Mesenchymal stem cell (in vitro differentiated cells and primary cell): ENCODE measurements at regions not wholly inside any gene's neighbourhood (a gene's known extent, or its start where the extent isn't known, plus 50 kb on each side); places are given as distances from the start of the nearest gene placed in this dataset.

Source experiments
- DNase-seq: peaks from one replicate; pipeline ENCODE4 v3.0.0-alpha.2; 2013
- H2AFZ ChIP-seq: one replicate; pipeline ENCODE4 v1.6.1; 2013; ENCODE audit warnings: low read depth, mild to moderate bottlenecking, control low read depth, inconsistent platforms, low read length, moderate library complexity
- H2AK5ac ChIP-seq: 2 replicates; pipeline ENCODE4 v1.6.1; 2013; ENCODE audit warnings: low read length, moderate library complexity, mild to moderate bottlenecking, inconsistent platforms; ENCODE audit not compliant: severe bottlenecking
- H2BK120ac ChIP-seq: one replicate; pipeline ENCODE4 v1.6.1; 2013; ENCODE audit warnings: low read depth, mild to moderate bottlenecking, inconsistent platforms, low read length, moderate library complexity
- H2BK12ac ChIP-seq, 2 experiments: one replicate each; pipeline ENCODE4 v1.6.1; 2013; ENCODE audit warnings: inconsistent platforms in 2 of 2, low read length in 2 of 2, mild to moderate bottlenecking in 2 of 2, moderate library complexity in 2 of 2, control low read depth in 1 of 2
- H2BK15ac ChIP-seq: one replicate; pipeline ENCODE4 v1.6.1; 2013; ENCODE audit warnings: mild to moderate bottlenecking, low read depth, inconsistent platforms; ENCODE audit not compliant: poor library complexity, severe bottlenecking
- H2BK5ac ChIP-seq: 2 replicates; pipeline ENCODE4 v1.6.1; 2013; ENCODE audit warnings: low read depth, mild to moderate bottlenecking, low read length, control low read depth, inconsistent platforms; ENCODE audit not compliant: poor library complexity, severe bottlenecking
- H3K14ac ChIP-seq, 2 experiments: one replicate each; pipeline ENCODE4 v1.6.1; 2013; ENCODE audit warnings: inconsistent platforms in 2 of 2, low read length in 2 of 2, control low read depth in 1 of 2, mild to moderate bottlenecking in 1 of 2, moderate library complexity in 1 of 2
- H3K18ac ChIP-seq, 2 experiments: one replicate each; pipeline ENCODE4 v1.6.1; 2013; ENCODE audit warnings: inconsistent platforms in 2 of 2, low read length in 2 of 2, control low read depth in 1 of 2, low read depth in 1 of 2, mild to moderate bottlenecking in 1 of 2
- H3K23ac ChIP-seq, 2 experiments: one replicate each; pipeline ENCODE4 v1.6.1; 2013; ENCODE audit warnings: inconsistent platforms in 2 of 2, low read length in 2 of 2, mild to moderate bottlenecking in 2 of 2, moderate library complexity in 2 of 2, control low read depth in 1 of 2
- H3K27ac ChIP-seq: 2 replicates; pipeline ENCODE4 v1.5.1; 2013; ENCODE audit warnings: mild to moderate bottlenecking, moderate library complexity, low read length, control low read depth, inconsistent platforms; ENCODE audit not compliant: poor library complexity, severe bottlenecking
- H3K27me3 ChIP-seq, 2 experiments: 2 replicates each; pipeline versions ENCODE4 v1.6.1 to v1.7.0; 2013; ENCODE audit warnings: low read length in 2 of 2, mild to moderate bottlenecking in 2 of 2, moderate library complexity in 2 of 2, control low read depth in 1 of 2, inconsistent platforms in 1 of 2; ENCODE audit not compliant: control insufficient read depth in 1 of 2, insufficient read depth in 1 of 2
- H3K36me3 ChIP-seq, 2 experiments: 2 replicates each; pipeline versions ENCODE4 v1.6.1 to v1.7.0; 2013; ENCODE audit warnings: low read length in 2 of 2, control low read depth in 1 of 2, inconsistent platforms in 1 of 2, low read depth in 1 of 2, mild to moderate bottlenecking in 1 of 2; ENCODE audit not compliant: insufficient read depth in 2 of 2, control insufficient read depth in 1 of 2
- H3K4ac ChIP-seq, 2 experiments: one replicate each; pipeline ENCODE4 v1.6.1; 2013; ENCODE audit warnings: inconsistent platforms in 2 of 2, low read length in 2 of 2, mild to moderate bottlenecking in 2 of 2, moderate library complexity in 2 of 2, control low read depth in 1 of 2, low read depth in 1 of 2
- H3K4me1 ChIP-seq: 2 replicates; pipeline ENCODE4 v1.6.1; 2013; ENCODE audit warnings: low read depth, low read length, control low read depth; ENCODE audit not compliant: control insufficient read depth, insufficient read depth
- H3K4me2 ChIP-seq: 2 replicates; pipeline ENCODE4 v1.6.1; 2013; ENCODE audit warnings: low read length, mild to moderate bottlenecking, inconsistent platforms; ENCODE audit not compliant: poor library complexity, severe bottlenecking
- H3K4me3 ChIP-seq, 2 experiments: 2 replicates each; pipeline versions ENCODE4 v1.5.1 to v1.7.0; 2013; ENCODE audit warnings: low read length in 2 of 2, mild to moderate bottlenecking in 2 of 2, control low read depth in 1 of 2, low read depth in 1 of 2; ENCODE audit not compliant: insufficient read depth in 1 of 2
- H3K79me1 ChIP-seq: replicated peaks from 2 replicates; pipeline ENCODE4 v1.6.1; 2013; ENCODE audit warnings: mild to moderate bottlenecking, control low read depth, low read length, inconsistent platforms; ENCODE audit not compliant: poor library complexity, severe bottlenecking
- H3K9ac ChIP-seq: 2 replicates; pipeline ENCODE4 v1.7.0; 2013; ENCODE audit warnings: mild to moderate bottlenecking, low read length, moderate library complexity
- H3K9me3 ChIP-seq: 2 replicates; pipeline ENCODE4 v1.7.0; 2013; ENCODE audit warnings: mild to moderate bottlenecking, low read length; ENCODE audit not compliant: control insufficient read depth
- H4K8ac ChIP-seq: one replicate; pipeline ENCODE4 v1.6.1; 2013; ENCODE audit warnings: inconsistent platforms, mild to moderate bottlenecking, low read length, moderate library complexity
- H4K91ac ChIP-seq: one replicate; pipeline ENCODE4 v1.6.1; 2013; ENCODE audit warnings: mild to moderate bottlenecking, low read length, inconsistent platforms
- WGBS: methylation state at CpG from one replicate; pipeline ENCODE4 v1.1.7; 2013; ENCODE audit warnings: mixed read lengths; 5-methylcytosine and 5-hydroxymethylcytosine counted together

DNA sequence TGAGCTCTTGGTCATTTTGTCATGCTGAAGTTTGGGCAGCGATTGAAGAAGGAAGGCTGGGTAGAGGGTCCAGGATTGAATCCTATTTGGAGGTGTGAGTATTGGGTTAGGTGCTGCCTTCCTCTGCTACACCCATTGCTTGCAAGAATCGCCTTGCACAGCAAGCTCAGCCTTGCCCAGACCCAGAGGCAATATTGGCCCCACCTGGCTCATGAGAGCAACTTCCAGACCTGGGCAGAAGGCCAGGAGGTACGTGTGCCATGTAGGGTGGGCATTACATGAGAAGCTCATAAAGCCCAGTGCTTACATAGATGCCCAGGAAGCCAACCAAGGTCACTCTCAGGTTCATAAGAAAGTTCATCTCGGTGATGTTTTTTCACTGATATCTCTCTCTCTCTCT lies 718.0 kb downstream of the EFNB2 start:
- H4K8ac ChIP-seq: no peak overlapping the region
- no peak overlapping the region for H3K14ac ChIP-seq
- H3K4ac ChIP-seq: no peak overlapping the region
- 76% methylated on average over 3 of the region's 4 CpGs for WGBS
- no peaks in the 10 kb centered on the region for H3K27me3 ChIP-seq
- no peak overlapping the region for H3K4me3 ChIP-seq
- H2BK120ac ChIP-seq: no peak overlapping the region
- H3K4me1 ChIP-seq: peaks cover 4% of the 10 kb centered on the region
- no peak overlapping the region for H3K27ac ChIP-seq
- H3K79me1 ChIP-seq: no peaks in the 10 kb centered on the region
- no peak overlapping the region for H3K23ac ChIP-seq
- H2BK12ac ChIP-seq: no peak overlapping the region
- H2AK5ac ChIP-seq: peak overlapping the region; percentile 91
- no peak overlapping the region for H4K91ac ChIP-seq
- no peak overlapping the region for H3K9ac ChIP-seq
- H3K18ac ChIP-seq: no peak overlapping the region
- H2BK15ac ChIP-seq: no peak overlapping the region
- DNase-seq: no peak
- H2BK5ac ChIP-seq: no peak overlapping the region
- no peaks in the 10 kb centered on the region for H3K36me3 ChIP-seq
- no peak overlapping the region for H2AFZ ChIP-seq
- no peak overlapping the region for H3K4me2 ChIP-seq
- no peaks in the 10 kb centered on the region for H3K9me3 ChIP-seq

- Histone ChIP-seq H3K4me2 (no peak overlapping the region), H3K14ac (no peak overlapping the region), H3K4me1 (peaks cover 4% of the 10 kb centered on the region), H2BK120ac (no peak overlapping the region), H4K8ac (no peak overlapping the region), H3K79me1 (no peaks in the 10 kb centered on the region), H3K27me3 (no peaks in the 10 kb centered on the region), H3K9ac (no peak overlapping the region), H3K23ac (no peak overlapping the region), H3K4me3 (no peak overlapping the region), H3K36me3 (no peaks in the 10 kb centered on the region), H2AK5ac (no peak overlapping the region), H4K91ac (no peak overlapping the region), H3K27ac (peak overlapping the region; percentile 24), H3K9me3 (no peaks in the 10 kb centered on the region), H2BK5ac (no peak overlapping the region), H3K4ac (no peak overlapping the region), H2AFZ (no peak overlapping the region), H2BK12ac (no peak overlapping the region), H3K18ac (no peak overlapping the region), H2BK15ac (no peak overlapping the region)
- 58% methylated on average over 4 of the region's 4 CpGs for WGBS
- DNase-seq: no peak
These were observed 718.5 kb downstream of the EFNB2 start for GRCh38 chr13:105816994-105817393.

DNA sequence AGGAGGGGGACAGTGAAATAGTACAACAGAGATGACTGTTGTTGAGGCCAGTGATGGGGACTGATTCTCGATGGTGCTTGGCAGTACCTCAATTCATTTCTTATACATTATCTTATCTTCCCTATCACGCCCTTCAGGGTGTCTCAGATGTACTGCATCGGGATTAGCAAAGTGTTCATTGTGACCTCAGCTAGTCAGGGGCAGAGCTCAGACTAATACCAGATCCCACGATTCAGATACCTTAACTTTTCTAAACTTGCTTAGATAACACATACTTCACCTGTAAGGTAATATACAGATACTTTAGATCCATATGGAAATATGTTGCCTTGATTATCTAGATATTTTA lies 720.6 kb downstream of the EFNB2 start:
- H3K23ac ChIP-seq: no peak overlapping the region
- H3K4me2 ChIP-seq: no peak overlapping the region
- H3K9me3 ChIP-seq: no peaks in the 10 kb centered on the region
- no peak overlapping the region for H4K8ac ChIP-seq
- no peak overlapping the region for H4K91ac ChIP-seq
- no peak overlapping the region for H2AK5ac ChIP-seq
- H3K9ac ChIP-seq: no peak overlapping the region
- peaks cover 4% of the 10 kb centered on the region for H3K4me1 ChIP-seq
- H3K14ac ChIP-seq: no peak overlapping the region
- H3K4me3 ChIP-seq: no peak overlapping the region
- H2BK12ac ChIP-seq: no peak overlapping the region
- no peaks in the 10 kb centered on the region for H3K79me1 ChIP-seq
- no peaks in the 10 kb centered on the region for H3K36me3 ChIP-seq
- H2BK120ac ChIP-seq: no peak overlapping the region
- H3K4ac ChIP-seq: no peak overlapping the region
- no peak for DNase-seq
- no peak overlapping the region for H2BK5ac ChIP-seq
- H3K27ac ChIP-seq: no peak overlapping the region
- WGBS: 89% methylated on average over 3 of the region's 4 CpGs
- no peak overlapping the region for H2AFZ ChIP-seq
- no peaks in the 10 kb centered on the region for H3K27me3 ChIP-seq
- H2BK15ac ChIP-seq: no peak overlapping the region
- no peak overlapping the region for H3K18ac ChIP-seq

DNA sequence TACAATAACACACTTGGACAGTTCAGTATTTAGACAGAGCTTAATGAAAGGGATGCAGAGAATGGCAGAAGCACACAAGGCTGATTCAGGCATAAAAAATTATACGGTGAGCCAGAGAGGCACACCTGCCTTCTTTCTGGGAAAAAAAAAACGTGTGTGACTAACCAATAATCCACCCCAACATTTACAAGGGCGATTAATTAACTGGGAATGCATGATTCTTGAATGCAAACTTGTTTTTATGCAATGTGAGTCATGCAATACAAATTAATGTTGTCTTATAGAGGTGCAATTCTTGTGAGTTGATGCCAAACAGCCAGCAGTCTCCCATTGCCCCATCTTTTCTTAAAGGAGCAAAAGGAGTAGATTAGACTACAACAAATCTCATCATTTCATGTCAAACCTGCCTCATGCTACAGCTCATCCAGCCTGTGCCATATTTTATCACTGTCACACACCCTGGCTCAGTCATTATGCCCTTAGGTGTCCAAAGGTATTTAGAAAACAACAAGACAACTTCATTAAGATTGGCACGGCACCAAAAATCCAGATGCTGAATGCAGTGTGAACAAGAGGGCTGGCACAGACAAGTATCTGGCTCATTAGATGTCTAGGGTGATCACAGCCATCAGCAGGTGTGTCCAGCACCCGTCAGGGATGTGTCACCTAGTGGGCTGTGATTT lies 721.1 kb downstream of the EFNB2 start:
- no peak overlapping the region for H3K4me2 ChIP-seq
- H3K18ac ChIP-seq: no peak overlapping the region
- no peak overlapping the region for H2AK5ac ChIP-seq
- H2BK15ac ChIP-seq: no peak overlapping the region
- WGBS: 100% methylated on average over 2 of the region's 5 CpGs
- H3K4me1 ChIP-seq: peaks cover 4% of the 10 kb centered on the region
- H3K27me3 ChIP-seq: no peaks in the 10 kb centered on the region
- H2BK5ac ChIP-seq: no peak overlapping the region
- H3K9me3 ChIP-seq: no peaks in the 10 kb centered on the region
- no peaks in the 10 kb centered on the region for H3K79me1 ChIP-seq
- H4K91ac ChIP-seq: no peak overlapping the region
- no peak overlapping the region for H3K23ac ChIP-seq
- H4K8ac ChIP-seq: no peak overlapping the region
- H3K4ac ChIP-seq: no peak overlapping the region
- H3K9ac ChIP-seq: no peak overlapping the region
- no peak overlapping the region for H3K14ac ChIP-seq
- H3K27ac ChIP-seq: no peak overlapping the region
- H2BK12ac ChIP-seq: no peak overlapping the region
- no peak for DNase-seq
- no peak overlapping the region for H3K4me3 ChIP-seq
- no peak overlapping the region for H2AFZ ChIP-seq
- no peaks in the 10 kb centered on the region for H3K36me3 ChIP-seq
- no peak overlapping the region for H2BK120ac ChIP-seq
